HG03097 (cell line): ENCODE measurements at regions not wholly inside any gene's neighbourhood (a gene's known extent, or its start where the extent isn't known, plus 50 kb on each side); places are given as distances from the start of the nearest gene placed in this dataset.
"Not testable (repeated sequence)": the region's sequence is repeated elsewhere in the genome, so short reads cannot be mapped to it uniquely, and the experiment has no call there.

Experiments used
- ATAC-seq: cut with Tn5 transposase; IDR thresholded peaks from one replicate; pipeline ENCODE4 v1.9.1; 2021; ENCODE audit not compliant: unreplicated experiment, low FRiP score

- no peak for ATAC-seq
Measured at GRCh38 chr4:57943682-57944081, 833.5 kb upstream of the IGFBP7 start.

- not testable (repeated sequence) for ATAC-seq
Measured at GRCh38 chr4:57937326-57937725, 827.1 kb upstream of the IGFBP7 start.

- ATAC-seq: no peak
Measured at GRCh38 chr4:57926311-57926710, 816.1 kb upstream of the IGFBP7 start.

GRCh38 chr4:57924951-57925350 lies 814.8 kb upstream of the IGFBP7 start:
- no peak for ATAC-seq

- ATAC-seq: no peak
Measured at GRCh38 chr4:57916479-57916878, 806.3 kb upstream of the IGFBP7 start.

- ATAC-seq: no peak
Measured at GRCh38 chr4:57911203-57911602, 801.0 kb upstream of the IGFBP7 start.

GRCh38 chr4:57910151-57910550 lies 800.0 kb upstream of the IGFBP7 start:
- no peak for ATAC-seq

GRCh38 chr4:57905965-57906364 lies 795.8 kb upstream of the IGFBP7 start:
- no peak for ATAC-seq

GRCh38 chr4:57877047-57877458 lies 766.9 kb upstream of the IGFBP7 start:
- ATAC-seq: no peak

- ATAC-seq: no peak
Measured at GRCh38 chr4:57875829-57876392, 765.7 kb upstream of the IGFBP7 start.

- ATAC-seq: no peak
Measured at GRCh38 chr4:57866468-57867171, 756.4 kb upstream of the IGFBP7 start.

- peak; percentile 94 for ATAC-seq
Measured at GRCh38 chr4:57865264-57865663, 755.1 kb upstream of the IGFBP7 start.

GRCh38 chr4:57854748-57855147 lies 744.6 kb upstream of the IGFBP7 start:
- peak; percentile 93 for ATAC-seq

- no peak for ATAC-seq
Measured at GRCh38 chr4:57850141-57850540, 740.0 kb upstream of the IGFBP7 start.

GRCh38 chr4:57832083-57832482 lies 721.9 kb upstream of the IGFBP7 start:
- ATAC-seq: no peak

GRCh38 chr4:57789666-57790065 lies 679.5 kb upstream of the IGFBP7 start:
- no peak for ATAC-seq

- no peak for ATAC-seq
Measured at GRCh38 chr4:57777876-57778275, 667.7 kb upstream of the IGFBP7 start.

- no peak for ATAC-seq
Measured at GRCh38 chr4:57774681-57775080, 664.5 kb upstream of the IGFBP7 start.

GRCh38 chr4:57774171-57774570 lies 664.0 kb upstream of the IGFBP7 start:
- ATAC-seq: no peak

GRCh38 chr4:57766341-57766740 lies 656.2 kb upstream of the IGFBP7 start:
- no peak for ATAC-seq

- no peak for ATAC-seq
Measured at GRCh38 chr4:57764856-57765255, 654.7 kb upstream of the IGFBP7 start.

- no peak for ATAC-seq
Measured at GRCh38 chr4:57763070-57763469, 652.9 kb upstream of the IGFBP7 start.
